ENCODE measurements at regions not wholly inside any gene's neighbourhood (a gene's known extent, or its start where the extent isn't known, plus 50 kb on each side); places are given as distances from the start of the nearest gene placed in this dataset.

- intact Hi-C loops (cut with DNase I; ENCODE audit: low total_unique reads), result no loop called here
- TF ChIP-seq POLR2A (IDR thresholded peaks at IDR 0.05) (no peak), CTCF (IDR thresholded peaks at IDR 0.05) (no peak)
- no peak overlapping the region for H3K4me3 ChIP-seq (ENCODE audit: low read depth, poor library complexity, severe bottlenecking)
- DNase-seq (ENCODE audit: low spot score in 2 of 2), result no peak
- WGBS, 2 donors, result 67 to 73% methylated on average over 2 of the region's 2 CpGs
Observed at GRCh38 chr6:19434065-19434464, 403.1 kb upstream of the ID4 start.

- TF ChIP-seq POLR2A (IDR thresholded peaks at IDR 0.05) (no peak), CTCF (IDR thresholded peaks at IDR 0.05) (no peak)
- no peak for DNase-seq (ENCODE audit: low spot score in 2 of 2)
- WGBS, 2 donors, result 92 to 95% methylated on average over 3 of the region's 3 CpGs
- no peak overlapping the region for H3K4me3 ChIP-seq (ENCODE audit: low read depth, poor library complexity, severe bottlenecking)
- intact Hi-C loops (cut with DNase I; ENCODE audit: low total_unique reads), result no loop called here
Observed at GRCh38 chr6:19435755-19436154, 401.4 kb upstream of the ID4 start.

- intact Hi-C loops (cut with DNase I; ENCODE audit: low total_unique reads), result no loop called here
- no peak for DNase-seq (ENCODE audit: low spot score in 2 of 2)
- TF ChIP-seq CTCF (IDR thresholded peaks at IDR 0.05), result no peak
- TF ChIP-seq POLR2A (IDR thresholded peaks at IDR 0.05), result no peak
- H3K4me3 ChIP-seq (ENCODE audit: low read depth, poor library complexity, severe bottlenecking), result no peak overlapping the region
- 78 to 82% methylated on average over 8 of the region's 8 CpGs for WGBS, 2 donors
Observed at GRCh38 chr6:19438566-19439353, 398.4 kb upstream of the ID4 start.

- no peak overlapping the region for H3K4me3 ChIP-seq (ENCODE audit: low read depth, poor library complexity, severe bottlenecking)
- TF ChIP-seq CTCF (IDR thresholded peaks at IDR 0.05) (no peak), POLR2A (IDR thresholded peaks at IDR 0.05) (no peak)
- WGBS, 2 donors, result 67 to 75% methylated on average over 3 of the region's 3 CpGs
- DNase-seq (ENCODE audit: low spot score in 2 of 2), result no peak
- intact Hi-C loops (cut with DNase I; ENCODE audit: low total_unique reads), result no loop called here
Observed at GRCh38 chr6:19440531-19440930, 396.6 kb upstream of the ID4 start.

- 88 to 99% methylated on average over 3 of the region's 3 CpGs for WGBS, 2 donors
- H3K4me3 ChIP-seq (ENCODE audit: low read depth, poor library complexity, severe bottlenecking), result no peak overlapping the region
- intact Hi-C loops (cut with DNase I; ENCODE audit: low total_unique reads), result no loop called here
- no peak for DNase-seq (ENCODE audit: low spot score in 2 of 2)
- no peak for TF ChIP-seq POLR2A (IDR thresholded peaks at IDR 0.05)
- no peak for TF ChIP-seq CTCF (IDR thresholded peaks at IDR 0.05)
Observed at GRCh38 chr6:19443411-19443810, 393.8 kb upstream of the ID4 start.

- TF ChIP-seq CTCF (IDR thresholded peaks at IDR 0.05), result no peak
- TF ChIP-seq POLR2A (IDR thresholded peaks at IDR 0.05), result no peak
- intact Hi-C loops (cut with DNase I; ENCODE audit: low total_unique reads), result no loop called here
- H3K4me3 ChIP-seq (ENCODE audit: low read depth, poor library complexity, severe bottlenecking), result no peak overlapping the region
- no peak for DNase-seq (ENCODE audit: low spot score in 2 of 2)
- 79 to 81% methylated on average over 4 of the region's 4 CpGs for WGBS, 2 donors
Observed at GRCh38 chr6:19444041-19444440, 393.1 kb upstream of the ID4 start.

Measured in lower leg skin (tissue), 4 donors.